HG03025 (cell line): ENCODE measurements at regions not wholly inside any gene's neighbourhood (a gene's known extent, or its start where the extent isn't known, plus 50 kb on each side); places are given as distances from the start of the nearest gene placed in this dataset.

ENCODE experiments used
- ATAC-seq: cut with Tn5 transposase; IDR thresholded peaks from one replicate; pipeline ENCODE4 v1.9.1; 2021; ENCODE audit warnings: mild to moderate bottlenecking, moderate library complexity; ENCODE audit not compliant: unreplicated experiment, low FRiP score

GRCh38 chr5:159385536-159385935 lies 55.2 kb upstream of the IL12B start:
- no peak for ATAC-seq

GRCh38 chr5:159386028-159386711 lies 55.9 kb upstream of the IL12B start:
- no peak for ATAC-seq

- no peak for ATAC-seq
Observed at GRCh38 chr5:159392871-159393270, 62.6 kb upstream of the IL12B start.

GRCh38 chr5:159393854-159394274 lies 63.6 kb upstream of the IL12B start:
- ATAC-seq: no peak

- no peak for ATAC-seq
Observed at GRCh38 chr5:159395202-159395601, 64.9 kb upstream of the IL12B start.

GRCh38 chr5:159398936-159399335 lies 68.6 kb upstream of the IL12B start:
- ATAC-seq: no peak

GRCh38 chr5:159400476-159400875 lies 70.2 kb upstream of the IL12B start:
- ATAC-seq: no peak

- ATAC-seq: no peak
Observed at GRCh38 chr5:159402311-159402710, 72.0 kb upstream of the IL12B start.

- no peak for ATAC-seq
Observed at GRCh38 chr5:159402856-159403255, 72.6 kb upstream of the IL12B start.

- ATAC-seq: no peak
Observed at GRCh38 chr5:159403906-159404681, 73.8 kb upstream of the IL12B start.

- peak; percentile 64 for ATAC-seq
Observed at GRCh38 chr5:159405611-159406031, 75.3 kb upstream of the IL12B start.

GRCh38 chr5:159406571-159406970 lies 76.3 kb upstream of the IL12B start:
- ATAC-seq: no peak

- no peak for ATAC-seq
Observed at GRCh38 chr5:159409801-159410200, 79.5 kb upstream of the IL12B start.

- ATAC-seq: no peak
Observed at GRCh38 chr5:159410480-159410879, 80.2 kb upstream of the IL12B start.

GRCh38 chr5:159411115-159411514 lies 80.8 kb upstream of the IL12B start:
- ATAC-seq: no peak

- peak; percentile 42 for ATAC-seq
Observed at GRCh38 chr5:159412284-159413046, 82.2 kb upstream of the IL12B start.

- ATAC-seq: no peak
Observed at GRCh38 chr5:159414021-159414420, 83.7 kb upstream of the IL12B start.

- no peak for ATAC-seq
Observed at GRCh38 chr5:159415301-159415937, 85.1 kb upstream of the IL12B start.

- ATAC-seq: no peak
Observed at GRCh38 chr5:159416438-159416837, 86.2 kb upstream of the IL12B start.

- ATAC-seq: no peak
Observed at GRCh38 chr5:159417170-159417569, 86.9 kb upstream of the IL12B start.

- no peak for ATAC-seq
Observed at GRCh38 chr5:159419576-159419975, 89.3 kb upstream of the IL12B start.
